Chondrocyte (in vitro differentiated cells): ENCODE measurements at regions not wholly inside any gene's neighbourhood (a gene's known extent, or its start where the extent isn't known, plus 50 kb on each side); places are given as distances from the start of the nearest gene placed in this dataset.

ENCODE experiments used
- DNase-seq: peaks from one replicate; pipeline ENCODE4 v3.0.0; 2021; ENCODE audit warnings: mixed read lengths, low spot score
- H3K27ac Mint-ChIP-seq: one replicate; pipeline ENCODE4 v1.8.0; 2021; ENCODE audit warnings: mild to moderate bottlenecking, moderate library complexity, mixed read lengths; ENCODE audit not compliant: unreplicated experiment
- H3K27me3 Mint-ChIP-seq: 2 replicates; pipeline ENCODE4 v1.8.0; 2021; ENCODE audit warnings: low read depth, mixed read lengths
- H3K36me3 Mint-ChIP-seq: 2 replicates; pipeline ENCODE4 v1.8.0; 2021; ENCODE audit warnings: low read depth, mixed read lengths
- H3K4me1 Mint-ChIP-seq: 2 replicates; pipeline ENCODE4 v1.8.0; 2021; ENCODE audit warnings: low read depth, mild to moderate bottlenecking, mixed read lengths
- H3K4me3 Mint-ChIP-seq: one replicate; pipeline ENCODE4 v1.8.0; 2021; ENCODE audit warnings: mild to moderate bottlenecking, moderate library complexity, mixed read lengths; ENCODE audit not compliant: unreplicated experiment
- H3K9me3 Mint-ChIP-seq: 2 replicates; pipeline ENCODE4 v1.8.0; 2021; ENCODE audit warnings: low read depth, mixed read lengths
- TF ChIP-seq, protein P1 (sequence below): fragments of 200-600 bp; sonication (generic); IDR thresholded peaks from 2 replicates; pipeline ENCODE4 v1.5.0; 2021; ENCODE audit warnings: antibody characterized with exemption, mild to moderate bottlenecking, moderate library complexity

DNA sequence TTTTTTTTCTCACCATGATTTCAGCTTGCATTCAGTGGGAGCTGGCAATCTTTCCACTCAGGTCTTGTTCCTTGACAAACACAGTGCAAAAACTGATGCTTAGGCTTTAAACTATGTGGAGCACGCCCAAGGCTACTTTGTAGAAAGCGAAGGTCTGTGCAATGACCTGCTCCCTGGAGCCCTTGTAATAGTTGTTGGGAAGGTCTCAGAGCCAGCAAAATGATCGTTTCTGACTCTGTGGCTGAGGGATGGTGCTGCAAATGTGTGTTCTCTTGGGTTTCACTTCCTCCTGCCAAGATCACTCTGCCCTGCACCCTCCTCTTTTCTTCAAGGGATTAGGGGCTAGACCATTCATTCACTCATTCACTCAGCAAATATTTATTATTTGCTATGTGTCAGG, 249.7 kb upstream of the MAP3K1 start:
- Mint-ChIP-seq H3K4me3 (no peak overlapping the region), H3K9me3 (no peaks in the 10 kb centered on the region), H3K36me3 (no peaks in the 10 kb centered on the region), H3K27me3 (no peaks in the 10 kb centered on the region), H3K4me1 (peaks cover 54% of the 10 kb centered on the region), H3K27ac (peak overlapping the region; percentile 90)
- no peak for DNase-seq
- TF ChIP-seq, protein P1, sequence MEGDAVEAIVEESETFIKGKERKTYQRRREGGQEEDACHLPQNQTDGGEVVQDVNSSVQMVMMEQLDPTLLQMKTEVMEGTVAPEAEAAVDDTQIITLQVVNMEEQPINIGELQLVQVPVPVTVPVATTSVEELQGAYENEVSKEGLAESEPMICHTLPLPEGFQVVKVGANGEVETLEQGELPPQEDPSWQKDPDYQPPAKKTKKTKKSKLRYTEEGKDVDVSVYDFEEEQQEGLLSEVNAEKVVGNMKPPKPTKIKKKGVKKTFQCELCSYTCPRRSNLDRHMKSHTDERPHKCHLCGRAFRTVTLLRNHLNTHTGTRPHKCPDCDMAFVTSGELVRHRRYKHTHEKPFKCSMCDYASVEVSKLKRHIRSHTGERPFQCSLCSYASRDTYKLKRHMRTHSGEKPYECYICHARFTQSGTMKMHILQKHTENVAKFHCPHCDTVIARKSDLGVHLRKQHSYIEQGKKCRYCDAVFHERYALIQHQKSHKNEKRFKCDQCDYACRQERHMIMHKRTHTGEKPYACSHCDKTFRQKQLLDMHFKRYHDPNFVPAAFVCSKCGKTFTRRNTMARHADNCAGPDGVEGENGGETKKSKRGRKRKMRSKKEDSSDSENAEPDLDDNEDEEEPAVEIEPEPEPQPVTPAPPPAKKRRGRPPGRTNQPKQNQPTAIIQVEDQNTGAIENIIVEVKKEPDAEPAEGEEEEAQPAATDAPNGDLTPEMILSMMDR = no peak

DNA sequence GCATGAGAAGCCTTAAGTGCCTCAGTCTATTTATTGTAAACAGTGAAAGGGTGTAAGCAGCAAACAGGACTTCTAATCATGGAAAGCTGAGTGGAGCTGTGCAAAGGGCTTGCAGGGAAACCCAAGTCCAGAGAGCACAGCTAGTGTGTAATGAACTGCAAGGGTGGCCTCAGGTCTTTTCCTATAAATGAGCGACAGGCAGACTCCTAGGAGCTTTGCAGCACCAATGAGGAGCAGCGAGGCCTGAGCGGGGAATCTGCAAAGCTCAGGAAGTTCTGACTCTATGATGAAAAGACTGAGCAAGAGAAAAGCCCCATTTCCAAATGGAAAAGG, 250.1 kb upstream of the MAP3K1 start:
- TF ChIP-seq, protein P1 = no peak
- Mint-ChIP-seq H3K4me3 (no peak overlapping the region), H3K36me3 (no peaks in the 10 kb centered on the region), H3K4me1 (peaks cover 50% of the 10 kb centered on the region), H3K27me3 (no peaks in the 10 kb centered on the region), H3K9me3 (no peaks in the 10 kb centered on the region), H3K27ac (peak overlapping the region; percentile 90)
- no peak for DNase-seq

DNA sequence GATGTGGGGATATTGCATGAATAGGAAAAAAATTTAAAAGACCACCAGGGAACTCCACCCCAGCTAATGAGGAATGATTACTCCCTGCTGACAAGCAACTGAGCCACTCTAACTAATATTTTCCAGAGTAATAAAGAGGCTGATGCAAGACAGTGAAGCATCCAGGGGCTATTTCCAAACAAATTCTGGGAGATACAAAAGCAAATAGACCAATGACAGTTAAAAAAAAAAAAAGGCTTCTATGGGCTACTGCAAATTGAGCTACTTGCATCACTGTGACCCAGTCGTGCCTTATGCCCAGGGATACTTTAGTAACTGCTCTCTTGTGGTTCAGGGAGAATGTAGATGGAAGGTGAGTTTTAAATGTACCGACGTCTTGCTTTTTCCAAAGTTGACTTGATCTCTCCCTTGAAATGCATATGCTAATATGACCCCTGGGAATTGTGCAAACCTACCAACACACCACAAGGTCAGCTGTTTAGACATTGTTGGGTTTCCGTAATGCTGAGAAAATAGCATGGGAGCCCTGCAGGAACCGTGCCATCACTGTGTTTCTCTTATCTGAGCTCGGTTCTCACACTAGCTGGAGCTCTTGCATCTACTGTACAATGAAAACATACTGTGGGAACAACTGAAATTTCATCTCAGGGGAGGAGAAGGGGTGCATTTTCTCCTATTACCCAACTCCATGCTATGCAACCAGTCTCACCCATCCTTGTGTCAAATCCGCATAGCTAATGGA, 250.6 kb upstream of the MAP3K1 start:
- Mint-ChIP-seq H3K36me3 (no peaks in the 10 kb centered on the region), H3K4me3 (peak overlapping the region; percentile 2), H3K9me3 (no peaks in the 10 kb centered on the region), H3K4me1 (peaks cover 45% of the 10 kb centered on the region), H3K27ac (peak overlapping the region; percentile 90), H3K27me3 (no peaks in the 10 kb centered on the region)
- no peak for DNase-seq
- TF ChIP-seq, protein P1 = peak; percentile 35

DNA sequence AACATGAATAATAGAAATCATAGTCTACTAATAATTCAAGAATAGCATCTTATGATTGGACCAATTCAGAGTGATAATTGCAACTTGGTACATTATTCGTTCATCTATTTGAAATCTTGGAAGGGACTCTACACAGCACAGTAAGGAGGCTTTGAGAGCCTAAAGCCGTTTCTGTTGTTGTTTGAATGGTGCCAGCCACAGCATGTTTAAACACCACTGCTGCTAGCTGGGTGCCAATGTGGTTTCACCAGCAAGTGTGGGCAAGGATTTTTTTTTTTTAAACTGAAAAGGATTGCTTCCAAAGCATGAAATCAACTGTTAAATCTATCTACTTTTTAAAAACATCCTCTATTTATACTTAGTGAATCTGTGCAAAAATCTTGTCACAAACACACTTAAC, 253.9 kb upstream of the MAP3K1 start:
- Mint-ChIP-seq H3K36me3 (no peaks in the 10 kb centered on the region), H3K4me3 (no peak overlapping the region), H3K9me3 (no peaks in the 10 kb centered on the region), H3K27me3 (no peaks in the 10 kb centered on the region), H3K27ac (peak overlapping the region; percentile 27), H3K4me1 (peaks cover 31% of the 10 kb centered on the region)
- no peak for DNase-seq
- TF ChIP-seq, protein P1 = no peak

DNA sequence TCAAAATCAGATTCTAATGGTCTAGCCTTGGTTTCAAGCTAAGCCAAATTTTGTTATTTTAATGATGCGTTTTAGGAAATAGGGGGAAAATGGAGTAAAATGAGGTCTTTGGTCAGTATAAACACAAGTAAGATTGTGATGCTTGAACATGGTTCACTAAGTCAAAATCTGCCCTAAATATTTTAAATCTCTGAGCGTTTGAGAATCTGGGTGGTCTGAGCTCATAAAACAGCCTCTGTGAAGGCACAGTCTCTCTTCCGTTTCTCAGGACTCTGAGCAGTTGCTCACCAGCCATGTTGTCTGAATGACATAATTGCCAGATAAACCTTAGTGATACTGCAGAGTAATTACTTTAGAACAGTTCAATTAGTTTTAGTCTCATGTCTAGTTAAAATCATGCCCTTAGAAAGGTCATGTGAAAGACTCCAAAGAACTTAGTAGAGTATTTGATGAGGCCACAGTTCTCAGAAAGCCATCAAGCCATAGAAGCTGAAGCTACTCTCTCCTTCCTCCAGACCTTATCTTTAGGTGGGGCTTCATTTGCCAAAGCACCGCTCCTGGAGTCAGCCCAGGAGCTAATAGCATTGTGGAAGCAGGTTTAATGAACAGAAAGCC, 257.1 kb upstream of the MAP3K1 start:
- Mint-ChIP-seq H3K9me3 (no peaks in the 10 kb centered on the region), H3K36me3 (no peaks in the 10 kb centered on the region), H3K27me3 (no peaks in the 10 kb centered on the region), H3K27ac (no peak overlapping the region), H3K4me3 (no peak overlapping the region), H3K4me1 (peaks cover 8% of the 10 kb centered on the region)
- no peak for DNase-seq
- TF ChIP-seq, protein P1 = no peak
